HEK293T (cell line): ENCODE measurements at regions not wholly inside any gene's neighbourhood (a gene's known extent, or its start where the extent isn't known, plus 50 kb on each side); places are given as distances from the start of the nearest gene placed in this dataset.

Source experiments
- CTCF ChIA-PET: fragments of 350-600 bp; formaldehyde crosslinking; extraction: SDS; loops from one replicate; lab custom pipeline; 2021; ENCODE audit warnings: antibody characterized with exemption, inconsistent platforms; lab: Yijun Ruan, JAX
- POLR2A ChIA-PET: fragments of 350-600 bp; formaldehyde crosslinking; extraction: SDS; loops from one replicate; lab custom pipeline; 2020; ENCODE audit warnings: antibody characterized with exemption, inconsistent platforms; lab: Yijun Ruan, JAX
- DNase-seq: peaks from one replicate; pipeline ENCODE4 v3.0.0; 2012; ENCODE audit warnings: mixed read lengths; ENCODE audit errors: extremely low spot score
- ARNT ChIP-seq: fragments of 450-650 bp; IDR thresholded peaks from 2 replicates; pipeline ENCODE4 v1.6.1; 2017; ENCODE audit warnings: mild to moderate bottlenecking
- BHLHE40 ChIP-seq: fragments of 450-650 bp; IDR thresholded peaks from 2 replicates; pipeline ENCODE4 v1.6.1; 2016; ENCODE audit warnings: mild to moderate bottlenecking, moderate library complexity, borderline replicate concordance
- CTBP1 ChIP-seq: fragments of 450-650 bp; IDR thresholded peaks from 2 replicates; pipeline ENCODE4 v1.6.1; 2016; ENCODE audit warnings: borderline replicate concordance
- ELF4 ChIP-seq: fragments of 450-650 bp; IDR thresholded peaks from 2 replicates; pipeline ENCODE4 v1.6.1; 2017; ENCODE audit warnings: antibody characterized with exemption
- FOXA1 ChIP-seq: fragments of 450-650 bp; IDR thresholded peaks from 2 replicates; pipeline ENCODE4 v1.6.1; 2016; ENCODE audit warnings: mild to moderate bottlenecking
- FOXK2 ChIP-seq: fragments of 450-650 bp; IDR thresholded peaks from 2 replicates; pipeline ENCODE4 v1.6.1; 2016; ENCODE audit warnings: mild to moderate bottlenecking
- FOXM1 ChIP-seq: fragments of 450-650 bp; IDR thresholded peaks from 2 replicates; pipeline ENCODE4 v1.6.1; 2017; ENCODE audit warnings: mild to moderate bottlenecking, borderline replicate concordance
- HDGF ChIP-seq: fragments of 450-650 bp; IDR thresholded peaks from 2 replicates; pipeline ENCODE4 v1.6.1; 2017; ENCODE audit warnings: antibody characterized with exemption, borderline replicate concordance
- L3MBTL2 ChIP-seq: fragments of 450-650 bp; conservative IDR thresholded peaks from 2 replicates; pipeline ENCODE4 v1.6.1; 2016; ENCODE audit warnings: mild to moderate bottlenecking
- LEF1 ChIP-seq: fragments of 450-650 bp; IDR thresholded peaks from 2 replicates; pipeline ENCODE4 v1.6.1; 2017; ENCODE audit warnings: mild to moderate bottlenecking, borderline replicate concordance
- NFRKB ChIP-seq: fragments of 450-650 bp; IDR thresholded peaks from 2 replicates; pipeline ENCODE4 v1.6.1; 2016; ENCODE audit warnings: mild to moderate bottlenecking, moderate library complexity
- PKNOX1 ChIP-seq: fragments of 450-650 bp; IDR thresholded peaks from 2 replicates; pipeline ENCODE4 v1.6.1; 2016
- SP1 ChIP-seq: fragments of 450-650 bp; IDR thresholded peaks from 2 replicates; pipeline ENCODE4 v1.6.1; 2017
- SUZ12 ChIP-seq: fragments of 450-650 bp; IDR thresholded peaks from 2 replicates; pipeline ENCODE4 v1.6.1; 2016; ENCODE audit warnings: mild to moderate bottlenecking
- TARDBP ChIP-seq: fragments of 450-650 bp; IDR thresholded peaks from 2 replicates; pipeline ENCODE4 v1.6.1; 2016
- ZNF384 ChIP-seq: fragments of 450-650 bp; IDR thresholded peaks from 2 replicates; pipeline ENCODE4 v1.6.1; 2016

- no peak for TF ChIP-seq ELF4
- POLR2A ChIA-PET = no interaction called here
- CTCF ChIA-PET = no interaction called here
- no peak for DNase-seq
Measured at GRCh38 chr7:130950741-130951140, 216.7 kb upstream of the KLF14 start.

- CTCF ChIA-PET = no interaction called here
- no peak for DNase-seq
- TF ChIP-seq FOXK2 = no peak
- TF ChIP-seq ELF4 = no peak
- TF ChIP-seq BHLHE40 = no peak
- TF ChIP-seq L3MBTL2 = no peak
- no peak for TF ChIP-seq ZNF384
- TF ChIP-seq FOXM1 = no peak
- no peak for TF ChIP-seq SP1
- no peak for TF ChIP-seq CTBP1
- no peak for TF ChIP-seq LEF1
- no peak for TF ChIP-seq FOXA1
- TF ChIP-seq TARDBP = no peak
- no peak for TF ChIP-seq PKNOX1
- no peak for TF ChIP-seq HDGF
- no peak for TF ChIP-seq SUZ12
- no peak for TF ChIP-seq ARNT
- no peak for TF ChIP-seq NFRKB
- POLR2A ChIA-PET = no interaction called here
Measured at GRCh38 chr7:130951303-130951975, 217.4 kb upstream of the KLF14 start.

GRCh38 chr7:130951976-130952876 lies 218.2 kb upstream of the KLF14 start:
- ChIA-PET POLR2A (interaction anchor here (1.8 kb wide), 1 partner anchor 11 kb away, joined by 4 read pairs; no protein-coding TSS in a partner anchor), CTCF (no interaction called here)
- no peak for DNase-seq
- TF ChIP-seq FOXK2 (no peak), FOXA1 (no peak), SP1 (no peak), PKNOX1 (no peak), TARDBP (no peak), ELF4 (no peak), NFRKB (no peak), FOXM1 (no peak), BHLHE40 (no peak), SUZ12 (no peak), CTBP1 (no peak), ZNF384 (no peak), L3MBTL2 (no peak)

GRCh38 chr7:130953196-130953595 lies 219.2 kb upstream of the KLF14 start:
- POLR2A ChIA-PET = interaction anchor here (1.8 kb wide), 1 partner anchor 12 kb away, joined by 4 read pairs; no protein-coding TSS in a partner anchor
- CTCF ChIA-PET = no interaction called here
- DNase-seq = no peak
- TF ChIP-seq L3MBTL2 = no peak
- no peak for TF ChIP-seq SP1
- TF ChIP-seq HDGF = no peak
- TF ChIP-seq FOXA1 = no peak
- no peak for TF ChIP-seq NFRKB
- TF ChIP-seq TARDBP = no peak
- no peak for TF ChIP-seq LEF1
- TF ChIP-seq FOXM1 = no peak
- no peak for TF ChIP-seq FOXK2
- TF ChIP-seq SUZ12 = no peak
- TF ChIP-seq CTBP1 = no peak
- TF ChIP-seq ARNT = no peak
- TF ChIP-seq BHLHE40 = no peak
- TF ChIP-seq ELF4 = no peak
- TF ChIP-seq ZNF384 = no peak

- no peak for DNase-seq
- POLR2A ChIA-PET = no interaction called here
Measured at GRCh38 chr7:130954918-130955564, 221.0 kb upstream of the KLF14 start.

More at GRCh38 chr7:130954918-130955564, 221.0 kb upstream of the KLF14 start:
- TF ChIP-seq NFRKB (no peak), SUZ12 (no peak), CTBP1 (no peak), L3MBTL2 (no peak), FOXM1 (no peak), FOXK2 (no peak), TARDBP (no peak), SP1 (no peak), LEF1 (no peak), ELF4 (no peak), ZNF384 (no peak), HDGF (no peak), BHLHE40 (no peak), ARNT (no peak), PKNOX1 (no peak), FOXA1 (no peak)
- CTCF ChIA-PET = no interaction called here
